NCI-H526 (cell line): ENCODE measurements at regions not wholly inside any gene's neighbourhood (a gene's known extent, or its start where the extent isn't known, plus 50 kb on each side); places are given as distances from the start of the nearest gene placed in this dataset.
"Not testable (repeated sequence)": the region's sequence is repeated elsewhere in the genome, so short reads cannot be mapped to it uniquely, and the experiment has no call there.

Source experiments
- DNase-seq, 2 experiments: peaks; one replicate each; lab custom pipeline; 2025; lab: John Stamatoyannopoulos, UW

DNA sequence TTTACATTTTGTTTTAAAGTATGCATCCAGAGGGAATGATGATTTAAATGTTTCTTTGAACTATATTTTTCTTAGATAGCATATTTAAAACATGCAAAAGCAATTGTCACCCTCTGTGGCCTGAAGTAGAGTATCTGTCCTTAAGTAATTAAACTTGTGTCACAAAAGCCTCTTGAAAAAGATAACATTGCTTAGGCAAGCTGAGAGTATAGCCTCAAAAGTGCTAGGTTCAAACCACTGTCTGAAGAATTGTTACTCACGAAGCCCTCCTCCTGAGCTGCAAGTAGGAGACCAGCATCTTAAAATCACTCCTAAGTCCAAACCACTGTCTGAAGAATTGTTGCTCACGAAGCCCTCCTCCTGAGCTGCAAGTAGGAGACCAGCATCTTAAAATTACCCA is 378.0 kb upstream of the PRR16 start:
- DNase-seq = no peak

DNA sequence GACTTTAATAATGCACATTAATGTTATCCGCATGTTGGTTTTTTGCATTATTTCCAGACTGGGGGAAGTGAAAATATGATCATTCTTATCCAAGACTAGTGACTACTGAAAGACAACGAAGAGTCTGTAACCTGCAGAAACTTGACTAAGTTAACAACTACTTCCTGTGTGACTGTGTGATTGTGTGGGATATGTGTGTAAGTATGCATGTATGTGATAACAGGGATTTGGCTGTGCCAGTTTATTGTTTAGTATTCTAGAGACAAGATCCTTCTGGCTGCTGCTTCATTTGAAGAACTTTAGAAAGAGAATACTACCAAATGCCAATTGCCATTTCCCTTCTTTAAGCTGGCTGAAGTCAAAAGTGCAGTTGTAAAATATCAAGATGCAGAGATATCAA is 375.7 kb upstream of the PRR16 start:
- no peak for DNase-seq

- DNase-seq = no peak
Observed at GRCh38 chr5:120088836-120089235, 375.3 kb upstream of the PRR16 start.

GRCh38 chr5:120091376-120091948 is 372.6 kb upstream of the PRR16 start:
- DNase-seq = no peak

GRCh38 chr5:120092649-120093048 is 371.5 kb upstream of the PRR16 start:
- no peak for DNase-seq

GRCh38 chr5:120093178-120093577 is 370.9 kb upstream of the PRR16 start:
- DNase-seq = no peak

GRCh38 chr5:120096413-120096812 is 367.7 kb upstream of the PRR16 start:
- DNase-seq = no peak

GRCh38 chr5:120098426-120098825 is 365.7 kb upstream of the PRR16 start:
- no peak for DNase-seq

GRCh38 chr5:120098902-120099535 is 365.1 kb upstream of the PRR16 start:
- DNase-seq = no peak

DNA sequence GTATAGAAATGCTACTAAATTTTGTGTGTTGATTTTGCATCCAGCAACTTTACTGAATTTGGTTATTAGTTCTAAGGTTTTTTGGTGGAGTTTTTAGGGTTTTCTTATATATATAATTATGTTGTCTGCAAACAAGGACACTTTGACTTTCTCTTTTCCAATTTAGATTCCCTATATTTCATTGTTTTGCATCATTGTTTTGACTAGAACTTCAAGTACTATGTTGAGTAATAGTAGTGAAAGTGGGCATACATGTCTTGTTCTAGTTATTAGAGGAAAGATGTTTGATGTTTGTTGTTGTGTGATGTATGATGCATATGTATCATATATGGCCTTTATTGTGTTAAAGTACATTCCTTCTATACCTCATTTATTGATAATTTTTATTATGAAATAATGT is 362.3 kb upstream of the PRR16 start:
- DNase-seq = no peak

GRCh38 chr5:120103495-120103894 is 360.6 kb upstream of the PRR16 start:
- no peak for DNase-seq

GRCh38 chr5:120106912-120107525 is 357.1 kb upstream of the PRR16 start:
- DNase-seq = no peak

GRCh38 chr5:120108586-120109248 is 355.4 kb upstream of the PRR16 start:
- no peak for DNase-seq

DNA sequence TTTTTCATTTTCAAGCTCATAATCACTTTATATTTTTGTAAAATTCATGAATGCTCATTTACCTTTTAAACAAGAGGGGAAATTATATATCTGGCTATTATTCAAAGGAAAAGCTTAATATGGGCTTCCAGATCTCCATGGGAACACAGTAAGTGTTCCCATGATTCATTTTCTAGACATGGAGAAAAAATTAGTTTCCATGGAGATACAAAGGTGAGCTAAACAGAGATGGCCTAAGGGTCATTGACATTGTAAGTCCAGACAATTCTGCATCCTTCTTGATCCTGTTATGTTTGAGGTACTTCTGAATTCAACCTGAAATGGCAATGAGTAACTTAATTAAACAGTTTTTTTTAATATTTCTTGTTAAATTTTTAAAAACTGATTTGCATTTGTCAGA is 341.4 kb upstream of the PRR16 start:
- no peak for DNase-seq

DNA sequence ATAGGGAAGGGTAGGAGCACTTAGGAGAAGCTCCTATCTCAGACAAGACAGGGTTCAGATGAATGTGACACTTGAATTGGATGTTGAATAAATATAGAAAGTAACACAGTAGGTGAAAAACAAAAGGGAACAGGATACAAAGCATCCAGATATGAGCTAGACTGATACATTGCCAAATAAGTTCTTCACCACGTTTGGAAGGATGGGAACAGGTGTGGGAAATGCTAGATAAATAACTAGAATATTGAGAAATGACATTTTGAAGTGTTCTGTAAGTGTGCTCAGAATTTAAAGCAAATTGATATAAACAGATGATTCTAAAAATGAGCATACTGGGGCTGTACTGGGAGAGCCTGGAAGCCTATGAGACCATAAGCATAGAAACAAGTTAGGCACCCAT is 340.1 kb upstream of the PRR16 start:
- DNase-seq = no peak

GRCh38 chr5:120124961-120125360 is 339.1 kb upstream of the PRR16 start:
- no peak for DNase-seq

- DNase-seq = not testable (repeated sequence)
Observed at GRCh38 chr5:120132347-120132746, 331.8 kb upstream of the PRR16 start.

GRCh38 chr5:120134944-120135343 is 329.2 kb upstream of the PRR16 start:
- no peak for DNase-seq

DNA sequence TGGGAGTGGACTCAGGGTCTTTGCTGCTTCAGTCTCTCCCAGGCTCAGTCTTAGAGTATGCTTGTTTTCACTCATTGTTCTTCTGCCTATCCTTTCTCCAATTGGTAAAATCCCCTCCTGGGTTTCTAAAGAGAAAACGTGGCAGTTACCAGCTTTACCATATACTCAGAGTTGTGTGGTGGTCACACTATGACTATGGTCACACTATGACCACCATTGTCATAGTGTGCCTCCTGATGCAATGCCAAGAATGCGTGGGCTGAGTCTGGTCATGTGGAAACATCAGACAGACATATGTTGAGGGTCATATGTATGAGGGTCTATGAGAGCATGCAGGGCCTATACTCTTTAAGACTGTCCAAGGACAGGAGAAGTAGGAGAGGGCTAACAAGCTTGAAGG is 326.5 kb upstream of the PRR16 start:
- DNase-seq = no peak

DNA sequence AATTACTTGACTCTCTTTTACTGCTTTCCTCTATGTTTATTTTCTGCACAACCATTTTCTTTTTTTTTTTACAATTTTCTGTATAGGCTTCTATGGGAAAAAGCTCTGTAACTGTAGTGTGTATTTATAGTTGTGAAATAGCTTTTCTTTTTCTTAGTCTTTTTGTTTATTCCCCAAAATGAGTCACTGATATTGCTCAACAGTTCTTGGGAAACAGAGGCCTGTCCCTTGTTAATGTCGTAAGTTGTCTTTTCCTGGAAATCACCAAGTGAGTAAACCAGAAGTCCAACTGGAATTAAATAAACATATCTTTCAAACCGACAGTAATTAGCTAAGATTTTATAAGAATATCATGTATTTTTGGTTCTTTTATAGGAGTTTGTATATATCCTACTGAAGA is 325.1 kb upstream of the PRR16 start:
- DNase-seq = no peak

- DNase-seq = no peak
Observed at GRCh38 chr5:120140501-120140900, 323.6 kb upstream of the PRR16 start.

GRCh38 chr5:120141076-120141475 is 323.0 kb upstream of the PRR16 start:
- no peak for DNase-seq

GRCh38 chr5:120146787-120147186 is 317.3 kb upstream of the PRR16 start:
- no peak for DNase-seq
